Loucy (cell line): ENCODE measurements at regions not wholly inside any gene's neighbourhood (a gene's known extent, or its start where the extent isn't known, plus 50 kb on each side); places are given as distances from the start of the nearest gene placed in this dataset.

Experiments
- CTCF ChIP-seq: fragments of 200-600 bp; sonication (generic); conservative IDR thresholded peaks from 2 replicates; pipeline ENCODE4 v1.5.1; 2014; ENCODE audit warnings: mild to moderate bottlenecking, antibody characterized with exemption, low read length
- EZH2phosphoT487 ChIP-seq: fragments of 200-600 bp; IDR thresholded peaks from 2 replicates; pipeline ENCODE4 v1.6.1; 2018; ENCODE audit warnings: antibody characterized with exemption, mild to moderate bottlenecking, moderate library complexity, borderline replicate concordance

- TF ChIP-seq CTCF (no peak), EZH2phosphoT487 (no peak)
Observed at GRCh38 chr2:217407362-217407761, 547.5 kb upstream of the TNP1 start.
